ENCODE measurements at regions not wholly inside any gene's neighbourhood (a gene's known extent, or its start where the extent isn't known, plus 50 kb on each side); places are given as distances from the start of the nearest gene placed in this dataset.

GRCh38 chr12:87676731-87677130, 352.5 kb downstream of the C12orf50 start:
- Mint-ChIP-seq H3K36me3 (ENCODE audit: low read depth) (no peaks in the 10 kb centered on the region), H3K4me1 (no peaks in the 10 kb centered on the region), H3K27me3 (no peaks in the 10 kb centered on the region), H3K27ac (no peak overlapping the region), H3K4me3 (no peak overlapping the region), H3K9me3 (no peaks in the 10 kb centered on the region)
- ChIA-PET POLR2A (no interaction called here), CTCF (no interaction called here)
- no peak for DNase-seq

GRCh38 chr12:87671757-87672156, 357.4 kb downstream of the C12orf50 start:
- no peaks in the 10 kb centered on the region for H3K27me3 Mint-ChIP-seq
- no peaks in the 10 kb centered on the region for H3K9me3 Mint-ChIP-seq
- H3K36me3 Mint-ChIP-seq (ENCODE audit: low read depth), result no peaks in the 10 kb centered on the region
- no peak overlapping the region for H3K27ac Mint-ChIP-seq
- CTCF ChIA-PET, result no interaction called here
- no peak for DNase-seq
- H3K4me1 Mint-ChIP-seq, result no peaks in the 10 kb centered on the region
- no peak overlapping the region for H3K4me3 Mint-ChIP-seq
- POLR2A ChIA-PET, result no interaction called here

GRCh38 chr12:87670448-87670847, 358.8 kb downstream of the C12orf50 start:
- no peaks in the 10 kb centered on the region for H3K27me3 Mint-ChIP-seq
- ChIA-PET POLR2A (no interaction called here), CTCF (no interaction called here)
- no peak overlapping the region for H3K27ac Mint-ChIP-seq
- DNase-seq, result no peak
- H3K4me3 Mint-ChIP-seq, result no peak overlapping the region
- H3K36me3 Mint-ChIP-seq (ENCODE audit: low read depth), result no peaks in the 10 kb centered on the region
- no peaks in the 10 kb centered on the region for H3K9me3 Mint-ChIP-seq
- H3K4me1 Mint-ChIP-seq, result no peaks in the 10 kb centered on the region

GRCh38 chr12:87667378-87667777, 361.8 kb downstream of the C12orf50 start:
- H3K9me3 Mint-ChIP-seq, result no peaks in the 10 kb centered on the region
- no peak overlapping the region for H3K4me3 Mint-ChIP-seq
- no peak overlapping the region for H3K27ac Mint-ChIP-seq
- DNase-seq, result no peak
- H3K27me3 Mint-ChIP-seq, result no peaks in the 10 kb centered on the region
- H3K36me3 Mint-ChIP-seq (ENCODE audit: low read depth), result no peaks in the 10 kb centered on the region
- ChIA-PET POLR2A (no interaction called here), CTCF (no interaction called here)
- H3K4me1 Mint-ChIP-seq, result no peaks in the 10 kb centered on the region

- H3K27ac Mint-ChIP-seq, result no peak overlapping the region
- H3K36me3 Mint-ChIP-seq (ENCODE audit: low read depth), result no peaks in the 10 kb centered on the region
- no peak for DNase-seq
- CTCF ChIA-PET, result no interaction called here
- H3K9me3 Mint-ChIP-seq, result no peaks in the 10 kb centered on the region
- POLR2A ChIA-PET, result no interaction called here
- H3K4me1 Mint-ChIP-seq, result no peaks in the 10 kb centered on the region
- no peaks in the 10 kb centered on the region for H3K27me3 Mint-ChIP-seq
- peak overlapping the region; percentile 32 for H3K4me3 Mint-ChIP-seq
These were observed 367.3 kb downstream of the C12orf50 start for GRCh38 chr12:87661786-87662377.

GRCh38 chr12:87660987-87661774, 368.0 kb downstream of the C12orf50 start:
- no peak for DNase-seq
- no peaks in the 10 kb centered on the region for H3K27me3 Mint-ChIP-seq
- no peak overlapping the region for H3K4me3 Mint-ChIP-seq
- H3K27ac Mint-ChIP-seq, result no peak overlapping the region
- POLR2A ChIA-PET, result no interaction called here
- H3K36me3 Mint-ChIP-seq (ENCODE audit: low read depth), result no peaks in the 10 kb centered on the region
- no peaks in the 10 kb centered on the region for H3K4me1 Mint-ChIP-seq
- no peaks in the 10 kb centered on the region for H3K9me3 Mint-ChIP-seq
- CTCF ChIA-PET, result no interaction called here

GRCh38 chr12:87660291-87660690, 368.9 kb downstream of the C12orf50 start:
- H3K4me1 Mint-ChIP-seq, result no peaks in the 10 kb centered on the region
- no peaks in the 10 kb centered on the region for H3K9me3 Mint-ChIP-seq
- no peak overlapping the region for H3K27ac Mint-ChIP-seq
- H3K4me3 Mint-ChIP-seq, result no peak overlapping the region
- no peak for DNase-seq
- ChIA-PET CTCF (no interaction called here), POLR2A (no interaction called here)
- no peaks in the 10 kb centered on the region for H3K27me3 Mint-ChIP-seq
- H3K36me3 Mint-ChIP-seq (ENCODE audit: low read depth), result no peaks in the 10 kb centered on the region

GRCh38 chr12:87656311-87656710, 372.9 kb downstream of the C12orf50 start:
- POLR2A ChIA-PET, result no interaction called here
- no peak for DNase-seq
- Mint-ChIP-seq H3K36me3 (ENCODE audit: low read depth) (no peaks in the 10 kb centered on the region), H3K9me3 (no peaks in the 10 kb centered on the region), H3K27me3 (no peaks in the 10 kb centered on the region), H3K4me3 (no peak overlapping the region), H3K4me1 (no peaks in the 10 kb centered on the region), H3K27ac (no peak overlapping the region)
- CTCF ChIA-PET, result no interaction called here

- Mint-ChIP-seq H3K4me3 (no peak overlapping the region), H3K27me3 (no peaks in the 10 kb centered on the region), H3K27ac (no peak overlapping the region), H3K9me3 (no peaks in the 10 kb centered on the region), H3K4me1 (no peaks in the 10 kb centered on the region), H3K36me3 (ENCODE audit: low read depth) (no peaks in the 10 kb centered on the region)
- POLR2A ChIA-PET, result no interaction called here
- CTCF ChIA-PET, result no interaction called here
- no peak for DNase-seq
These were observed 377.4 kb downstream of the C12orf50 start for GRCh38 chr12:87651670-87652425.

GRCh38 chr12:87642245-87642644, 387.0 kb downstream of the C12orf50 start:
- no peaks in the 10 kb centered on the region for H3K9me3 Mint-ChIP-seq
- H3K27ac Mint-ChIP-seq, result no peak overlapping the region
- H3K36me3 Mint-ChIP-seq (ENCODE audit: low read depth), result no peaks in the 10 kb centered on the region
- no peak for DNase-seq
- POLR2A ChIA-PET, result no interaction called here
- H3K4me3 Mint-ChIP-seq, result no peak overlapping the region
- CTCF ChIA-PET, result no interaction called here
- no peaks in the 10 kb centered on the region for H3K4me1 Mint-ChIP-seq
- no peaks in the 10 kb centered on the region for H3K27me3 Mint-ChIP-seq

GRCh38 chr12:87618199-87618598, 411.0 kb downstream of the C12orf50 start:
- no peak overlapping the region for H3K27ac Mint-ChIP-seq
- no peaks in the 10 kb centered on the region for H3K36me3 Mint-ChIP-seq (ENCODE audit: low read depth)
- no peaks in the 10 kb centered on the region for H3K9me3 Mint-ChIP-seq
- ChIA-PET POLR2A (no interaction called here), CTCF (no interaction called here)
- H3K4me1 Mint-ChIP-seq, result no peaks in the 10 kb centered on the region
- DNase-seq, result no peak
- no peaks in the 10 kb centered on the region for H3K27me3 Mint-ChIP-seq
- no peak overlapping the region for H3K4me3 Mint-ChIP-seq

- DNase-seq, result no peak
- ChIA-PET CTCF (no interaction called here), POLR2A (no interaction called here)
- Mint-ChIP-seq H3K4me3 (no peak overlapping the region), H3K9me3 (no peaks in the 10 kb centered on the region), H3K36me3 (ENCODE audit: low read depth) (no peaks in the 10 kb centered on the region), H3K4me1 (no peaks in the 10 kb centered on the region), H3K27ac (no peak overlapping the region), H3K27me3 (no peaks in the 10 kb centered on the region)
These were observed 416.2 kb downstream of the C12orf50 start for GRCh38 chr12:87612996-87613395.

GRCh38 chr12:87608321-87608720, 420.9 kb downstream of the C12orf50 start:
- no peak overlapping the region for H3K4me3 Mint-ChIP-seq

GRCh38 chr12:87603727-87604126, 425.5 kb downstream of the C12orf50 start:
- no peaks in the 10 kb centered on the region for H3K36me3 Mint-ChIP-seq (ENCODE audit: low read depth)
- no peak overlapping the region for H3K4me3 Mint-ChIP-seq
- ChIA-PET CTCF (no interaction called here), POLR2A (no interaction called here)
- H3K9me3 Mint-ChIP-seq, result no peaks in the 10 kb centered on the region
- H3K27me3 Mint-ChIP-seq, result no peaks in the 10 kb centered on the region
- H3K27ac Mint-ChIP-seq, result no peak overlapping the region
- no peak for DNase-seq
- no peaks in the 10 kb centered on the region for H3K4me1 Mint-ChIP-seq

More at GRCh38 chr12:87608321-87608720, 420.9 kb downstream of the C12orf50 start:
- Mint-ChIP-seq H3K27me3 (no peaks in the 10 kb centered on the region), H3K9me3 (no peaks in the 10 kb centered on the region), H3K27ac (no peak overlapping the region), H3K36me3 (ENCODE audit: low read depth) (no peaks in the 10 kb centered on the region), H3K4me1 (no peaks in the 10 kb centered on the region)
- no peak for DNase-seq
- POLR2A ChIA-PET, result no interaction called here
- CTCF ChIA-PET, result no interaction called here

Data from activated CD4-positive, alpha-beta memory T cell treated with anti-CD3 and anti-CD28 coated beads, Interleukin-2, amount 10 ng/mL, durations not matched to agents 7 days and 5 days (primary cell).